ENCODE measurements at regions not wholly inside any gene's neighbourhood (a gene's known extent, or its start where the extent isn't known, plus 50 kb on each side); places are given as distances from the start of the nearest gene placed in this dataset.

DNA sequence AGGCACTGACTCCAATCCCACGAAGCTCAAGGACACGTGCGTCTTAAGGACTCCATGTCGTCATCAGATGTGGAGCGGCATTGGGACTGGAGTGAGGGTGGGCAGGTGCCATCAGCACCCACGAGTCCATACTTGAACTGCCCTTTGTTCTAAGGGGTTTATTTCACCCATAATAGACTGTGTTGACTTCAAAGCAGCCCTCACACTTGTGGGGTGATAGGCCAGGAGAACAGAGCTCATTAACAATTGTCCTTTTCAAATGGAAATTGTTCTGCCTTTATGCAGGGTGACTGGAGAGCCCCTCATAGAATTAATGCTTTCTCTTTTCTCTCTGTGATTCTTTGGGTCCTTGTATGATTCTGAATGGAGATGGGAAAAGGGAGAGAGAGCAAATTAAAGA is 376.9 kb upstream of the MGMT start:
- no peak for DNase-seq (ENCODE audit: low spot score)

DNA sequence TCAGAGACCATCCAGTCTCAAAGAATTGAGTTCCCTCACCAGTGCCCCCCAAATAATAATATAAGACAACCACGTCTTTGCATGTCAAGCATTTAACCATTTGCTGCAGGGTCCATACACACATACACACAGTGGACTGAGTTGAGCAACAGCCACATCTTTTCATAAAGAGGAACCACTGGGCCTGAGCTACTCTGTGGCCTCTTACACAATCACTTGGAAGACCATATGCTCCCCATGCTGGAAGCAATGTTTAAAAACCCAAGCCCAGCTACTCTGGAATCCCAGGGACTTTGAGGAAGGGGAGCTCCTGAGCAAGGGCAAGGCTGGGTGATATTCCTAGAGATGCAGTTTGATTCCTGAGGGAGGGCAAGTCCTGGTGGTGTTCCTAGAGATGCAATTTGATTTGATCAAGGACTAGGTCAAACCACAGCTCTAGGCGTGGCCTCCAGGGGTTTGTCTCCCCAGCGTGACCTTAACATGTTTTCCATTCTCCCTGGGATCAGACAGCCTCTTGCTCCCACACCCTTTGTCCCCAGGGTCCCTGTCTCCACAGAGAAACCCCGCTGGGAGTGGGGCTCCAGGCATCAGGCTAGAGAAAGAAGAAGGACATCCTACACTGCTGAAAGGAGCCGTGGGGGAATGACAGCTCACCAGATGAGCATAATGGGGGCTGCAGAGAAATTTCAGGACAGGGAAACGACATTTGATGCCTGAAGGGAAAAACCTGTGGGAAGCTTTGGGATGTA is 376.2 kb upstream of the MGMT start:
- no peak for DNase-seq (ENCODE audit: low spot score)

DNA sequence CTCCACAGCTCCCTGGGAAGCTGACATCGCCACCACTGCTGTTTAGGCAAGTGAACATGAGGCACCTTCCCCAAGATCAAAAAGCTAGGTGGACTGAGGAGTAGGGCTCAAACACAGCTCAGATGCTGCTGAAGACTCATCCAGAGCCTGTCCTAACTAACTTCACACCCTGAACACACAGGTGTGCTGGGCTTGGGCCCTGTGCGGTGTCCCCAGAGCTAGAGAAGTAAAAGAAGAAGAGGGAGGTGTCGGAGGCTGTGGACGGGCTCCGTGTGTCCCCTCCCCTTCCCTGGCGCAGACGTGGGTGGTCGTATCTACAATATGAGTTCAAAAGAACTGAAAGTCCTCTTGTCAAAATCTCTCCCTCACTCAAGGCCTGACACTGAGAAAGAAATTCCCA is 373.4 kb upstream of the MGMT start:
- DNase-seq (ENCODE audit: low spot score), result no peak

DNA sequence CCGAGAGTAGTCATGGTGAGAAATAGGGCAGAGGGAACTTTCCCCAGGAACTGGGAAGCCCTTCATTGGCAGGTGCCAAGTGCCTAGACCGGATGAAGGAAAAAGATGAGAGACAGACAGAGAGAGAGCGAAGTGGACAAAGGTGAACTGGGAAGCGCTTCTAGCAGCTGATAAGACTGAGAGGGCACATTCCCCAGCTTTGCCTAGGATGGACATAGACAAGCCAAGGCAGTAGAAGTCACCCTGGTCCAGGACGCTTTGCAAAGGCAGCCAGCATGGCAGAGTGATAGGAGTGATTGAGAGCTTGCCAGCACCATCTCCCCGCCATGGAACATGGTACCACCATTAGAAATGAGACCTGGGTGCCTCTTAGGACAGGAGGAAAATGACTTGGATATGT is 372.8 kb upstream of the MGMT start:
- no peak for DNase-seq (ENCODE audit: low spot score)

DNA sequence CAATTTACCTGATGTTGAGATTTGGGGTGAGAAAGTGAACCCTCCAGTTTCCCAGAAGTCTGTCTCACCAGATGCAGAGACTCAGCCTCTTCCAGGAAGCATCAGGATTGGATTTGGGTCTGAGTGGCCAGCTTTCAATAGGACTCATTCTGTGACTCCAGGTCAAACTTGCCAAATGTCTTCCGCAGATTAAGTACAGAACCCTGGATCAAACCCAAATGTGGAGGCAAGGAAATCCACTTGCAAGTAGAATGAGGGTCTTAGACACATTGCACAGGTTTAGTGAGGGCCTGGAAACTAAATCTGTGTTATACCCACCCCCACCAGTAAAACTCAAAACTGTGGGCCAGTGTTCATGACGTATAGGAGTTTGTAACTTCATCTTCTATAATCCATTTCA is 372.2 kb upstream of the MGMT start:
- DNase-seq (ENCODE audit: low spot score), result no peak

DNA sequence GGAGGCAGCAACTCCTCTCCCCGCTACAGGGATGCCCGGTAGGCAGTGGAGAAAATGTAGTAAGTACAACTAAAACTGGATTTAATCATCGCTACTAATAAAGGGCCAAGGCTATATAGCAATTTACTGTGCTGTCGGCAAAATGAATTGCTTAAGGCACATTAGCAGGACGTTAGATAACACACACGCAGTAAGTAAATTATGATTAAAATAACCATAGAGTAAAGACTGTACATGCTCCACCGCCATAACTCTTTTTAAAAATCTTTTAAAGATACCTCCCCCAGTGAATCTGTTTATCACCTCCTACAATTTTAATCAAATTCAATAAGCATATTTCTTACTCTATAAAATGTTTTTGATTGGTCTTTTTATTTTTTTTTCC is 371.4 kb upstream of the MGMT start:
- no peak for DNase-seq (ENCODE audit: low spot score)

DNA sequence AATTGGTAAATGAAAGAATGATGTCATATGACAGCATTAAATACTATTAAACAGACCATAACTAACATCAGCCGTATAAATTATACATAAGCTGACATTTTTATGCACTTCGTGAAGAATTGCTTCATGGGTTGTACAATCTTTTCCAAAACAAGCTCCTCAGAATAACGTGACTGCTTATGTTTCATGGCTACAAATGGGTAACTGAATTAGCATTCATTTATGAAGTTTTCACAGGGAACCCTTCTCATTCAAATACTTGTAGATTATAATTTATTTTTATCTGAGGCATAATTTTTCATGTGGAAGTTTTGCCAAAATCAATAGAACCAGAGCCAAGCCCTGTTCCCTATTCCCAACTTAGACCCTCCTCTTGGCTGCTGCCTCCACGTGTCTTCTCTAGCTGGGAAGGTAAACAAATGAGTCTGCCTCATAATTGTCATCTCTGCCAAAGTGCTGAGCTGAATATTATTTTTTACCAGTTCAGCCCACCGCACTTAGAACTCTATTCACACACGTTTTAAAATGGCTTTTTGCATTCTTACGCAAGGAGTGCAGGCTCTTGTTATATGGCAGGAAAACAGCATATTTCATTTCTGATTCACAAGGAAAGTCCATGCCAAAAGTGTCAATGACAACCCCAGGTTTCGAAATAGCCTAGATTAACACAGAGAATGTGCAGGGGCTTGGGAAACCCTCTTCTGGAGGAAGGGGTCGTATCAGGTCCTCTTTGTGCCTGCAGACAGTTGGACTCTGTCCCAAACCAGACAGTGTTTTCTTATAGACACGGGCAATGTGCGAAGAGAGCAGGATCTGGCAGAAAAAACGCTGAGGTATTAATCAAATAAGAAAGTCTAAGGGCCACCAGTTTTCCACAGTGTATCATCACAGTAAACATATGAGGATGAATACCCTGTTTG is 370.7 kb upstream of the MGMT start:
- no peak for DNase-seq (ENCODE audit: low spot score)

DNA sequence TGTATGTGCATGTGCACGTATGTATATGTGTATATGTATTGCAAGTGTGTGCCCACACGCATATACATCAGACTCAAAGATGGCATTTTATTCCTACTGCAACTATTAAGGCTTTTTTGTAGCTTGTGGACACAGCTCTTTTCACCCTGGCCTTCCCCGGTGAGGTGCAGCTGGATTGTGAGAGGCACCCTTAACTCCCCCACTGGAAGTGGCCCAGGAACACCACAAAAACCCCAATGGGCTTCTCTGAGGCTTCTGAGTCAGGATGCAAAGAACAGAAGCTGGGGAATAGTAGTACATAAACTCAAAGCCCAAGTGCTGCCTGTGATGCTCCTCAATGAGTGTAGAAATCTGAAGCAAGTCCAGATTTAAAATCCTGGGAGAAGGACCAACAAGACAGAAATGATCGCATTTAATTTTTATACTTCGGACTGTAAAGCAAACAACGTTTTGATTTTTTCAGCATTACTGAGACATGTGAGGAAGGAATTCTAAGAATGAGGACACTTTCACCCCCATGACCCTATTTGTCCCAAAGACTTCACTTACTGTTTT is 369.2 kb upstream of the MGMT start:
- DNase-seq (ENCODE audit: low spot score), result no peak

DNA sequence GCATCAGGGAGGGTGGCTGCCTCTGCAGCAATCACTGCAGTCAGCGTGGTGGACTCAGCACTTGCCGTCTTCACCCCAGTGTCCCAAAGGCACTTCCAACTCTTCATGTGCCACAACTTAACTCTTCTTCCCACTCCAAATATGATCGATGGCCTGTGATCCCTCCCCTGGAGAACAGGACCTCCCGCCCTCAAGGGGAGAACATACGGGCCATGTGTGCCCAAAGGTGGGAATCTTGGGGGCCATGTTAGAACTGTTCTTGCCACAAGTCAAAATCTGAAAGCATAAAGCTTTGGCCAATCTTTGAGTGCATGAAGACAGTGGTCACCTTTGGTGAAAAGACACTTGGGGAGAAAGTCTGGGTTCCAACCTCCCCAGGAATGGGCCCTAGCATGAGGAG is 368.5 kb upstream of the MGMT start:
- DNase-seq (ENCODE audit: low spot score), result no peak

DNA sequence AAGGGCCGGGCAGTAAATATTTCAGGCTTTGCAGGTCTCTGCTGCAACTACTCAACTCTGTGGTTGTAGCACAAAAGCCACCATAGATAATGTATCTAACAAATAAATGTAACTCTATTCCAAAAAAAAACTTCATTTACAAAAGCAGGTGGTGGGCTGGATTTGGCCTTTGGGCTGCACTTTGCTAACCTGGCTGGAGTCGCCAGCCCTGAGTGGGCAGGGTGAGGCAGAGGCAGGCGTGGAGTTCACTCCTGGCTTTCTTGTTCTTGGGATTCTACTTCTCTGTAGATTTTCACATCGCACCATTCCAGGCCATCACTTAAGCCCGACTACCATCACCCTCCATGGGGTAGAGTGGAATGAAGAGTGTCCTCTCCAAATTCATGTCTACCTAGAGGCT is 367.6 kb upstream of the MGMT start:
- DNase-seq (ENCODE audit: low spot score), result no peak

DNA sequence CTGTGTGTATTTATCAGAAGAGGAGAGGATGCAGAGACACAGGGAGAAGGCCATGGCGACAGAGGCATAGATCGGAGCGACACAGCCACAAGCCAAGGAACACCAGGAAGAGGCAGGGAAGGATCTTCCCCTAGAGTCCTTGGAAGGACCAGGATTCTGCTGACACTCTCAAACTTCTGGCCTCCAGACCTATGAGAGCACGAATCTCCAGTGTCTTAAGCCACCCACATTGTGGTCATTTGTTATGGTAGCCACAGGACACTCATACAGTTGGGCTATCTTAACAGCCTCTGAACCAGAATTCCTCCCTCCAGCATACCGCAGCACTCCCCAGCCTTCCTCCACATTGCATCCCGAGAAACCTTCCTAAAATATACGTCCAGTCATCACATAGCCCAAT is 367.0 kb upstream of the MGMT start:
- DNase-seq (ENCODE audit: low spot score), result no peak

DNA sequence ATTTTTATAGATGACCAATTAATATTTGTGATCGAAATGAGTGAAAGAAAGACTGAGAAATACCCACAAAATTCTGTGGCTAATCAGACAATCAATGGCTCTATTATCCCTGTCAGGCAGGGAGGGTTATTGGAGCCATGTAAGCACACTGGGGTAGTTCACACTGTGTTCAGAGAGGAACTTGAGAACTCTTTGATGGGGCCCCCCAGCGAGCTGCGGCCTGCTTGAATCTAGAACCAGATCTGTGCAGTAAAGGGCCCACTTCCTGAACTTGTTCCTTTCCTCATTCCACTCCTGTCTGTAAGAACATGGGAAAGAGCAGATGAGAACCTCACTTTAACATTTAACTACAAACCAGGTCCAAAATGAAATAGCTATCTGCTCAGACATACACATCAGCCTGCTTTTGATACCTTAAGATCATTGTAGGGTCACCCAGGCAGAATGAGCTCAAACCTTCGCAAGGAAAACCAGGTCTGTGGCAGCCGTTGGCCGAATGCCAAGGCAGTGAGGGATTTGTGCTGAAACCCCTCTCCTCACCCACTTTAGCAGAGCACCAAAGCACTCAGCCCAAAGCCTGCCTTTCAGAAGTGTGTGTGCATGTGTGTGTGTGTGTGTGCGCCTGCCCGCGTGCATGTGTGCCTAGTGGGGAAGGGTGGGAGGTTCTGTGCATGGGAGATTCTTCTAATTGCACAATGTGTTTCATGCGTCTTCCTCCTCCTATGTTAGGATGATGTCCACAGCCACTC is 365.6 kb upstream of the MGMT start:
- DNase-seq (ENCODE audit: low spot score), result no peak

DNA sequence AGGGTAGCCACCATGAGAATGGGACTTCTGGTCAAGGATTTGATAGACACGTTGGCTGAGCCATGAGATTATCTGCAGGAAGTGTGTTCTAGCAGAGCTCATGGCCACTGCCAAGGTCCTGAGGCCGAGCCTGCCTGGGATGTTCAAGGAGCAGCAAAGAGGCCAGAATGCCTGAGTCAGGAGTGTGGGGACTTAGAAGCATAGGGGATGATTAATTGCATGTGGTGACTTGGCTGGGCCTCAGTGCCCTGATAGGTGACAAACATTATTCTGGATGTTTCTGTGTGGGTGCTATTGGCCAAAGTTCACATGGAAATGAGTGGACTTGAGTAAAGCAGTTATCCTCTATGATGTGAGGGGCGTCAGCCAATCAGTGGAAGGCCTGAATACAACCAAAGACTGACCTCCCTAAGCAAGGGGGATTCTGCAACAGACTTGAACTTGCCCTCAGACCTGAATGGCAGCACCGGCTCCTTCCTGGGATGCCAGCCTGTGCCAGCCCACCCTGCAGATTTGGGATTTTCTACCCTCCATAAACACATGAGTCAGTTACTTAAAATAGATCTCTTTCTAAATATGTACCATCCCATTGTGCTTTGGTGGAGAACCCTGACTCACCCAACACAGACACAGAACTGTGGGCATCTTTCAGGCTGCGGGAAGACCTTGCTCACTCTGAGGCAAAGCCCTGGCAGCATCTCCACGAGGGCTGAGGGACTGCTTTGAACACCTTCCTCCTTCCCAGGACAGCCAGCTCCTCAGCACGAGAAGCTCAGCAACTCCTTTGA is 363.9 kb upstream of the MGMT start:
- DNase-seq (ENCODE audit: low spot score), result no peak

DNA sequence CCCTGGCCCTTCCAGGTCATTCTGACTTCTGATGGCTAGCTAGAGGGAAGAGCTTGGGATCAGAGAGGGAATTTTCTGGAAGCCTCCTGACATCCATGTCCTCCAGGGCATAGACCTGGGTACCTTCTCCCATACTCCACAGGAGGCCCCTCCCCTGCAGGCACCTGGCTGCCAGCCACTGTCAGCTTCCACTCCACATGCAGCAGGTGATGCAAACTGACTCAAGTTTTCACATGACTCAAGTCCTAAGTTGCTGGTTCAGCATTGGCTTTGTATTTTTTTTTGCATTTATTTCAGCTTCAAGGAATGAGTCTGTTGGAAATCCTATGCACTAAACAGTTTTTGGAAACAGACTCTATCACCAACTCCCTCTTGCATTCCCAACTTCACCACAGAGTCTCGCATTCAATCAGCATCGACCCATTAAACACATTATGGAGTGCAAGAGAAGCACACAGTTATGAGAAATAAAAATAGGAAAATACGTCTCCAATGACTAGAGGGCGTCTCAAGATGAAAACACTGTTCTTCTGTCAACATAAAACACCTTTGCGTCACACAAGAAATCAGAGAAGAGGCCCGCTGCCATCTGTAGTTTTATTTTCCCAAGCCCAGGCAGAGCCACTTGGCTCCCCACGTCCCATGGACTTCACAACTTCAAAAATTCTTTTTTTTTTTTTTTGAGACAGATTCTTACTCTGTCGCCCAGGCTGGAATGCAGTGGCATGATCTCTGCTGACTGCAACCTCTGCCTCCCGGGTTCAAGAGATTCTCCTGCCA is 362.6 kb upstream of the MGMT start:
- DNase-seq (ENCODE audit: low spot score), result no peak

DNA sequence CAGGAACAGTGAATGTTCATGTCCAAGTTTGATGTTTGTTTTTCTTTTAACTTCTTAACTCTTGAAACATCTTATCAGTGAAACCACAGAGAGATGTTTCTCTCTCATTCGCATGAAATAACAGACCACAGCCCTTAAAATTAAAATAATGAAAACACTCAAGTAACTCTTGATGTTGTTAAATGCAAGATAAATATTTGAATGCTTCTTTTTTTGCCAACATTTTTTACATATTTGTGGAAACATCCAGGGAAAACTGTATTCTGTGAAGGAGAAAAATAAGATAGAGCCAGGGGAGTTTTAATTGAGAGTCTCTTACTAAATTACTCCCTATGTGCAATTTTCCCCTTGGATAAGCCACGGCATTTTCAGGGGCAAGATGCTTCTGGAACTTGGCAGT is 361.8 kb upstream of the MGMT start:
- no peak for DNase-seq (ENCODE audit: low spot score)

DNA sequence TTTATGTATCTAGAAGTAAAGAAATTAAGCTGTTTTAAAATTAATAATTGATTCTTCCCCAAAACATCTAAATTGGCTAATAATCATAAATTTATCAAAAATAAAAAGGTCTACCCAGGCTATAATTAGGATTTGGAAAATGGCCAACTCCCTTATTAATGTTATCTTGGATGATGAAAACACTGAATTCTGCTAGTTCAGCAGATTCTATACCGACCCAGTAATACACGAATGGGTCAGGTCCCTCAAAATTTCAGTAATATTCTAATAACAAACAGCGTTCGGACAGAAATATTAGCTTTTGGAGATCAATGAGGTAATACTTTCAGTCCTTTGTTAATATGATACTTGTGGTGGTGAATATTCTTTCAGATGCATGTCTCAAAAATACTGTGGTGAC is 360.7 kb upstream of the MGMT start:
- DNase-seq (ENCODE audit: low spot score), result no peak

DNA sequence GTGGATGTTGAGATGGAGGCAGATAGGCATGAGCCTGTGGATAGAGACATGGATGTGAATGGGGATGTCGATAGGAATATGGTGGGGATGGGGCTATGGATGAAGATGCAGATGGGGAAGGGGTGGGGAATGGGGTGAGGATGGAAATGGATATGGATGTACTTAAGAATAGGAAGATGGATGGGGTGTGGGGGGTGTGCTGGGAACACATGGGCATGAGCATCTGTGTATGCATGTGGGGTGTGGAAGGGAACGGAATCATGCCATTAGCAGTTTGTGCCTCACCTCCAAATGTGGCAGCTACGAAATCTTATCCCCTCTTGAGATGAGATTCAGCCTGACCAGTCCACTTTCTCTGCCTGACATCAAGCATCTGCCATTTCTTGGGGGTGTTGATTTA is 359.5 kb upstream of the MGMT start:
- no peak for DNase-seq (ENCODE audit: low spot score)

DNA sequence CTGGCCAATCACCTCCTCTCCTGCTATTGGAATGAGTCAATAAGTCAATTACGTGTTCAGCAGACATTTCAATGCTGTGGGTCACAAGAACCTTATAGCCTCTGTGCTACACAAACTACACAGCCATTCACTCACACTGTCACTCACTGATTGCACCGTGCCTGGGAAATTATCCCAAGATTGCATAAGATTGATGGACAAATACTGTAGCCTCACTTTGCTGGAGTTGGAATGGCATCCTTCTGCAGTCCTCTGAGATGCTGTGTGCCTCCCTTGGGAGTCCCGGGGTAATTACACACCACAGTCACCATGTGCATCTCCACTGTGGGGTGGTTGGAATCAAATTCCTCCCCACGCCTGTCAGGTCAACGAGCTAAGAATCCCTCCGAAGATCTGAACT is 358.7 kb upstream of the MGMT start:
- DNase-seq (ENCODE audit: low spot score), result no peak

DNA sequence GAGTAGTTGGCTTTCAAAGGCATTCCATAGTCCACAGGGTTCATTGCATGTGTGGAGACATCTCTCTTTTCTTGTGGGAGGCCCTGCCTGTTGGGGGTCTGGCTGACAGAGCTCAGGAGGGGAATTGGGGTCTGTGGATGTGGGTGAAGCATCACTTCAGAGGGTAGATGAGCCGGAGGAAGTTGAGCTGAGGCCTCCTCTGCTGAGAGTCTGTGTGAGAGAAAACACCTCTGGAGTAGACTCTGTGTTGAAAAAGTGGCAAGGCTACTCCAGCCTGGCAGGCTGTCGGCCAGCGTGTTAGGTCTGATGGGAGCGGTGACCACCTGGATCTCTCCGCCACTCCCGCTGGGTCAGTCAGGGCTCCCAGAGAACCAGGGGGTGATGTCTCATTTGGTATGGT is 358.0 kb upstream of the MGMT start:
- no peak for DNase-seq (ENCODE audit: low spot score)

DNA sequence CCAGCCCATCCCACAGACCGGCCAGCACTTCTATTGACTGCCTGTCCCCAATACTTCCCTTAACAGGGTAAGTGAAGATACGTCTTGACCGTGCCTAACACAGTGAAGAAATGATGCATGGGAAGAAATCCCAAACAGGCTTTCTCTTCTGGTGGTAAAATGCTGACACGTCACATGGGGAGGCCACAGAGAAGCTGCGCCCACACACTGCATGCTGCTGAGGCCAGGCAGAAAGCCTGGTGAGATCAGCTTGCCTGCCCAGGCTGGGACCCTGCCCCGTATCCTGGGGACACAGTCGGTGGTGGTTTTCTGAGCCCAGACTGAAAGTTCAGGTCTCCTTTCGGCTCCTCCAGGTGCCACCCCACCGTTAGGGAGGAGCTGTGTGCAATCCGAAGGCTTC is 356.3 kb upstream of the MGMT start:
- DNase-seq (ENCODE audit: low spot score), result no peak

DNA sequence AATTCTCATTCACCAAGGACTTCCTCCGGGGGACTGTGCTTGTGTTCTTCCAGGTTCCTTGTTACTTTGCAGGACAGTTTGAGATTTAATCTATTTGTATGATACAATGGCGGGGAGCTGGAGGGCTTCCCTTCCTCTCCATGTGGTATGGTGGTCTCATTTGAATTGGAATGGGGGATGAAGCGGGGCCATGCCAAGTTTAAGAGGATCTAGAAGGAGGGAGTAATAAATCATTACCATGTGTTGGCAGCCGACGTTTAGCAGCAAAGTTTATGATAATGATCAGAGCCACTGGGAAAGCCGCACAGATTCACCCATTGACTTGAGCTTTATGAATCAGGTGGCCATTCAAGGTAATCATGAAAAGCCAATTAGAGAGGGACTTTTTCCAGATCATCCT is 355.1 kb upstream of the MGMT start:
- DNase-seq (ENCODE audit: low spot score), result no peak

Data from globus pallidus (tissue), 1 donor.